Caco-2 (cell line): ENCODE measurements at regions not wholly inside any gene's neighbourhood (a gene's known extent, or its start where the extent isn't known, plus 50 kb on each side); places are given as distances from the start of the nearest gene placed in this dataset.

Source experiments
- BruUV-seq: library from RNA; stranded (reverse); fragments of 400-500 nt; replicated peaks from 2 replicates; lab custom pipeline; 2021; lab: Mats Ljungman, UMichigan
- CTCF ChIA-PET: fragments of 300-600 bp; sonication (Branson Sonifier 250); formaldehyde crosslinking; loops from one replicate; lab custom pipeline; 2022; ENCODE audit warnings: antibody characterized with exemption; lab: Charles Lee
- POLR2A ChIA-PET: fragments of 300-600 bp; sonication (Branson Sonifier 250); formaldehyde crosslinking; loops from one replicate; lab custom pipeline; 2022; ENCODE audit warnings: antibody characterized with exemption; lab: Charles Lee
- DNase-seq, 2 experiments: peaks; one replicate each; pipeline versions ENCODE4 v3.0.0 to v3.0.0-alpha.2; 2020 to 2022
- H3K27me3 ChIP-seq: replicated peaks from 2 replicates; pipeline ENCODE4 v1.6.0; 2011; ENCODE audit warnings: low read length; ENCODE audit not compliant: control insufficient read depth, insufficient read depth
- H3K36me3 ChIP-seq: 2 replicates; pipeline ENCODE4 v1.5.1; 2011; ENCODE audit warnings: low read length; ENCODE audit not compliant: control insufficient read depth, insufficient read depth
- H3K4me1 ChIP-seq: fragments of 250-450 bp; sonication (Bioruptor Pico); 2 replicates; pipeline ENCODE4 v1.5.1; 2020; ENCODE audit warnings: mild to moderate bottlenecking
- H3K4me3 ChIP-seq: 2 replicates; pipeline ENCODE4 v1.5.1; 2011; ENCODE audit warnings: low read depth, mild to moderate bottlenecking, control low read depth, low read length
- H3K9me3 ChIP-seq: fragments of 250-450 bp; sonication (Bioruptor Pico); 2 replicates; pipeline ENCODE4 v1.5.1; 2020; ENCODE audit warnings: mild to moderate bottlenecking, moderate library complexity
- H3K27ac Mint-ChIP-seq: one replicate; pipeline ENCODE4 v1.8.0; 2022; ENCODE audit warnings: mixed read lengths; ENCODE audit not compliant: unreplicated experiment
- H3K27me3 Mint-ChIP-seq: one replicate; pipeline ENCODE4 v1.8.0; 2022; ENCODE audit warnings: mixed read lengths; ENCODE audit not compliant: insufficient read depth, unreplicated experiment
- H3K36me3 Mint-ChIP-seq: one replicate; pipeline ENCODE4 v1.8.0; 2022; ENCODE audit warnings: mild to moderate bottlenecking, mixed read lengths; ENCODE audit not compliant: insufficient read depth, unreplicated experiment
- H3K4me1 Mint-ChIP-seq: one replicate; pipeline ENCODE4 v1.8.0; 2022; ENCODE audit warnings: low read depth, mixed read lengths; ENCODE audit not compliant: unreplicated experiment
- H3K4me3 Mint-ChIP-seq: one replicate; pipeline ENCODE4 v1.8.0; 2022; ENCODE audit warnings: mild to moderate bottlenecking, moderate library complexity, mixed read lengths; ENCODE audit not compliant: unreplicated experiment
- H3K9me3 Mint-ChIP-seq: one replicate; pipeline ENCODE4 v1.8.0; 2022; ENCODE audit warnings: mixed read lengths; ENCODE audit not compliant: unreplicated experiment
- intact Hi-C: fragments of 100-400 bp; cut with micrococcal nuclease; formaldehyde crosslinking; loops from one replicate; pipeline ENCODE4 v1.10.0; 2022; ENCODE audit not compliant: unreplicated experiment
- TF ChIP-seq, protein P1 (sequence below), 2 experiments: fragments of 200-600 bp in 1 of 2; IDR thresholded peaks; 1 replicate in 1 of 2; 2 replicates in 1 of 2; pipeline versions ENCODE4 v1.5.1 to v1.8.0; 2011 to 2022; ENCODE audit warnings: antibody characterized with exemption in 1 of 2, control low read depth in 1 of 2, inconsistent platforms in 1 of 2, low read depth in 1 of 2, low read length in 1 of 2, mild to moderate bottlenecking in 1 of 2, moderate library complexity in 1 of 2; ENCODE audit not compliant: insufficient read depth in 1 of 2, severe bottlenecking in 1 of 2, unreplicated experiment in 1 of 2

DNA sequence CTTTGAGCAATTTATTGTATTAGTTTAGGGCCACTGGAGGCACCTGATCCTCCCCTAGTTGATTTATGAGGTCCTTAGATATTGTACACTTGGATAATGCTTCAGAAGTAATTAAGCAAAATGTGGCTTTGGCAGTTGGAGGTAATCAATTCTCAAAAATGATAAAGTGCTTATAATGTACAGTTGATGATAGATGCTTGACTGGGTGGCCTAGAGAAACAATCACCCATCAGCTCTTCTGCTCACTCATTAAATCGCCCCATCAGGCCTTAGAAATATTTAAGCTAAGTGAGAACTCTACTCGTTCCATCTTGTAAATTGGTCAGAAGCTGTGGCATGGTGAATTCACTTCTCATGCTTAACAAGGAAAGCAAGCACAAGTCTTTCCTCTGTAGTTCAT lies 349.9 kb downstream of the SAMD5 start:
- Mint-ChIP-seq H3K9me3 (no peaks in the 10 kb centered on the region), H3K4me3 (no peak overlapping the region), H3K27ac (no peak overlapping the region), H3K36me3 (no peaks in the 10 kb centered on the region), H3K4me1 (no peaks in the 10 kb centered on the region), H3K27me3 (no peaks in the 10 kb centered on the region)
- H3K9me3 ChIP-seq: no peaks in the 10 kb centered on the region
- ChIA-PET POLR2A (no interaction called here), CTCF (no interaction called here)
- no peak overlapping the region for H3K4me3 ChIP-seq
- TF ChIP-seq, protein P1, sequence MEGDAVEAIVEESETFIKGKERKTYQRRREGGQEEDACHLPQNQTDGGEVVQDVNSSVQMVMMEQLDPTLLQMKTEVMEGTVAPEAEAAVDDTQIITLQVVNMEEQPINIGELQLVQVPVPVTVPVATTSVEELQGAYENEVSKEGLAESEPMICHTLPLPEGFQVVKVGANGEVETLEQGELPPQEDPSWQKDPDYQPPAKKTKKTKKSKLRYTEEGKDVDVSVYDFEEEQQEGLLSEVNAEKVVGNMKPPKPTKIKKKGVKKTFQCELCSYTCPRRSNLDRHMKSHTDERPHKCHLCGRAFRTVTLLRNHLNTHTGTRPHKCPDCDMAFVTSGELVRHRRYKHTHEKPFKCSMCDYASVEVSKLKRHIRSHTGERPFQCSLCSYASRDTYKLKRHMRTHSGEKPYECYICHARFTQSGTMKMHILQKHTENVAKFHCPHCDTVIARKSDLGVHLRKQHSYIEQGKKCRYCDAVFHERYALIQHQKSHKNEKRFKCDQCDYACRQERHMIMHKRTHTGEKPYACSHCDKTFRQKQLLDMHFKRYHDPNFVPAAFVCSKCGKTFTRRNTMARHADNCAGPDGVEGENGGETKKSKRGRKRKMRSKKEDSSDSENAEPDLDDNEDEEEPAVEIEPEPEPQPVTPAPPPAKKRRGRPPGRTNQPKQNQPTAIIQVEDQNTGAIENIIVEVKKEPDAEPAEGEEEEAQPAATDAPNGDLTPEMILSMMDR (IDR thresholded peaks at IDR 0.05; ENCODE audit: insufficient read depth in 1 of 2, low read depth in 1 of 2, low read length in 1 of 2, severe bottlenecking in 1 of 2, unreplicated experiment in 1 of 2): no peak
- H3K4me1 ChIP-seq: no peaks in the 10 kb centered on the region
- no peak for DNase-seq
- intact Hi-C loops: no loop called here
- no TSS peak for BruUV-seq
- no peaks in the 10 kb centered on the region for H3K27me3 ChIP-seq
- no peaks in the 10 kb centered on the region for H3K36me3 ChIP-seq

DNA sequence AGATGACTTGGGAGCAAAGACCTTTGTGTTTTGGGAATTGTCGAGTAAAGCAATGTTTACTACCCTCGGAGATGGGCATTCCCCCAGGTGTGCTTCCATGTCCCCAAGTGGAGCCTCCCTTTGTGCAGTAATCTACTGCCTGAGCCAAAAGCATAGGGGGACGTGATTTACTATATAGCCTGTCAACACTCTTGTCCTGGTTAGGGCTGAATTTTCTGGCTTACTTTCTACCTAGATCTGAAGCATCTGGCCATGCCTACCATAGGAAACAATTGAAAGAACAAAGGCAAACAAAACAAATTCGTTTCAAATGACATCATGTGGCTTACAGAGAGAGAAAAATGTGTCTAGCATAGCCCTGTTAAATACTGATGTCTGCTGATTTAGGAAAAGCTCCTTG lies 350.6 kb downstream of the SAMD5 start:
- no TSS peak for BruUV-seq
- intact Hi-C loops: no loop called here
- Histone ChIP-seq H3K27me3 (no peaks in the 10 kb centered on the region), H3K4me1 (no peaks in the 10 kb centered on the region), H3K36me3 (no peaks in the 10 kb centered on the region), H3K9me3 (no peaks in the 10 kb centered on the region), H3K4me3 (no peak overlapping the region)
- no peak overlapping the region for H3K27ac Mint-ChIP-seq
- H3K4me3 Mint-ChIP-seq: no peak overlapping the region
- CTCF ChIA-PET: no interaction called here
- no peaks in the 10 kb centered on the region for H3K36me3 Mint-ChIP-seq
- POLR2A ChIA-PET: no interaction called here
- no peak for DNase-seq
- H3K9me3 Mint-ChIP-seq: no peaks in the 10 kb centered on the region
- TF ChIP-seq, protein P1 (IDR thresholded peaks at IDR 0.05; ENCODE audit: insufficient read depth in 1 of 2, low read depth in 1 of 2, low read length in 1 of 2, severe bottlenecking in 1 of 2, unreplicated experiment in 1 of 2): no peak
- no peaks in the 10 kb centered on the region for H3K27me3 Mint-ChIP-seq
- no peaks in the 10 kb centered on the region for H3K4me1 Mint-ChIP-seq

DNA sequence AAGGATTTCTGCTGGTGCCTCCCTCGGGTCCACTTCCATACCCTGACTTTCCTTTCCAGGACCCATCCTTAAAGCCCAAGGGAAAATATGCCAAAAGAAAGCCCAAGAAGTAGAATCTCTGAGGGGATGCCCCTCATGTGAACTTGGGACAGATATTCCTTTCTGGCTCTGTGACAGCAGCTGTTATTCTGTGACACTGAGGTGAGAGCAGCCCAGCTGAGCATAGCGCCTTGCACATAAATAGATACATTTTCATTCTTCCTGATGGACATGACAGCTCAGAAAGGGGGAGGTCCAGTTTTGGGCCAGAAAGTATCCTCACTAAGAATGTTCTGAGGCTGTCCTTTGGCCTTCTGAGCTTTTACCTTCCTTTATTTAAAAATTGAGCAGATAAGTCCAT lies 353.2 kb downstream of the SAMD5 start:
- TF ChIP-seq, protein P1 (IDR thresholded peaks at IDR 0.05; ENCODE audit: insufficient read depth in 1 of 2, low read depth in 1 of 2, low read length in 1 of 2, severe bottlenecking in 1 of 2, unreplicated experiment in 1 of 2): no peak
- intact Hi-C loops: no loop called here
- POLR2A ChIA-PET: no interaction called here
- H3K9me3 Mint-ChIP-seq: no peaks in the 10 kb centered on the region
- Histone ChIP-seq H3K36me3 (no peaks in the 10 kb centered on the region), H3K4me1 (no peaks in the 10 kb centered on the region), H3K9me3 (no peaks in the 10 kb centered on the region), H3K4me3 (no peak overlapping the region), H3K27me3 (no peaks in the 10 kb centered on the region)
- H3K4me3 Mint-ChIP-seq: no peak overlapping the region
- BruUV-seq: no TSS peak
- no peak for DNase-seq
- no peaks in the 10 kb centered on the region for H3K36me3 Mint-ChIP-seq
- CTCF ChIA-PET: no interaction called here
- no peaks in the 10 kb centered on the region for H3K4me1 Mint-ChIP-seq
- H3K27me3 Mint-ChIP-seq: no peaks in the 10 kb centered on the region
- H3K27ac Mint-ChIP-seq: no peak overlapping the region
